NB4 (cell line): ENCODE measurements at regions not wholly inside any gene's neighbourhood (a gene's known extent, or its start where the extent isn't known, plus 50 kb on each side); places are given as distances from the start of the nearest gene placed in this dataset.

Experiments
- DNase-seq: peaks from one replicate; pipeline ENCODE4 v3.0.0; 2010; ENCODE audit warnings: low read depth
- H3K4me3 ChIP-seq: one replicate; pipeline ENCODE4 v1.5.1; 2011; ENCODE audit warnings: mild to moderate bottlenecking, low read depth, low read length, moderate library complexity
- CTCF ChIP-seq: IDR thresholded peaks from one replicate; pipeline ENCODE4 v1.5.1; 2012; ENCODE audit warnings: low read depth, low read length
- MYC ChIP-seq: IDR thresholded peaks from 2 replicates; pipeline ENCODE4 v1.6.1; 2011; ENCODE audit warnings: low read depth, low read length
- POLR2A ChIP-seq: IDR thresholded peaks from 2 replicates; pipeline ENCODE4 v1.6.1; 2011; ENCODE audit warnings: mild to moderate bottlenecking; ENCODE audit not compliant: insufficient read length; ENCODE audit errors: extremely low read depth
- TF ChIP-seq, protein P1 (sequence below): IDR thresholded peaks from 2 replicates; pipeline ENCODE4 v1.6.1; 2011; ENCODE audit warnings: low read depth, low read length

DNA sequence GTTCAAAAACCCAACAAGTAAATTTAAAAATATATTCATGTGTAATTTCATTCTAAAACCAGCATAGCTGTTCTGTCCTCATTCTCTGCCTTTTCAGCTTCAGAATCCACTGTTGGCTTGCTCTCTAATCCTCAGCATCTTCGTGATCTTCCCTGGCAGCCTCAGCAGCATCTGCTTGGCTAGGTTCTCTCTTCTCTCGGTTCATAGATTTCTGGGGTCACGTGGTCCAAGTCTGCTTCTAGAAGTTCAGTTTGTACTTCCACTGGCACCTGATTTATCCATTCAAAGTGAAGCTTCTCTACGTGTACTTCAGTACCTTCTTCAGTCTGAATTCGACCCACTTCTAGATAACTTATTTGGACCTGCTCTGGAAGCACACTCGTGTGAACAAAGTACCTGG lies 245.7 kb downstream of the EPM2A start:
- TF ChIP-seq, protein P1, sequence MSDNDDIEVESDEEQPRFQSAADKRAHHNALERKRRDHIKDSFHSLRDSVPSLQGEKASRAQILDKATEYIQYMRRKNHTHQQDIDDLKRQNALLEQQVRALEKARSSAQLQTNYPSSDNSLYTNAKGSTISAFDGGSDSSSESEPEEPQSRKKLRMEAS: no peak
- DNase-seq: no peak

DNA sequence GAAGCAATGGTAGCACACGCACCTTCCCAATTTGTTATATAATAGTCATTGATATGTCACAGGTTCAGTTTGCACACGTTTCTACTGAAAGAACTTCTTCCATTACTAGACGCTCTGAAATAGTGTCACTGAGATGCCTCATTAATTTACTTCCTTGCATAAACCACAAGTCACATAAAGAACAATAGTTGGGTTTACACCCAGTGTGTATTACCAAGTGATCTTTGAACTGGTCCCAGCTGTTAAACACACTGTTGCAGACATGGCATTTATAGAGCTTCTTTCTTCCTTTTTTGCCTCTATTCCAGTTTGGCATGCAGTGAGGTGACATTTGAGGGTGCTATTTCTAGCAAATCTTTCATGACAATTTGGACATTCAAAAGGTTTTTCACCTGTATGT lies 245.3 kb downstream of the EPM2A start:
- DNase-seq: no peak
- no peak overlapping the region for H3K4me3 ChIP-seq
- TF ChIP-seq CTCF (no peak), MYC (no peak), POLR2A (no peak)
- TF ChIP-seq, protein P1: no peak

More for the DNA sequence above, 245.7 kb downstream of the EPM2A start:
- no peak overlapping the region for H3K4me3 ChIP-seq

DNA sequence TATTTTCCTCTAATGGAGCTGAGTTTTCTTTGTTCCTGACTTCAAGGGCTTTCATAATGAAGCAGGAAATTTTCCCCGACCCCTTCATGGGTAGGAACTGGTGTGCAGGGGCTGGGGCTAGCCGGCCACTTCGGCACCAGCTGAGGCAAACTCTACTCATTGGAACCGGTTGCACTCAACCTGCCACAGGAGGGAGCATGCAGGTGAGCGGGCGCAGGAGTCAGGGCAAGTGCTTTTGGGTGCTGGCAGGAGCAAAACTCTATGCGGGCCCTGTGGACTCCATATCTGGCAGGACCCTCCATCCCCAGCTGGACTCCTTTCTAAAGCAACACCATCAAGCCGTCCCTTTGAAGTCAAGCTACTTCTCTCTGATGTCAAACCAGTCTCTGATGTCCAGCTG lies 244.2 kb downstream of the EPM2A start:
- TF ChIP-seq, protein P1: no peak
- TF ChIP-seq CTCF (no peak), MYC (no peak), POLR2A (no peak)
- DNase-seq: no peak
- H3K4me3 ChIP-seq: no peak overlapping the region

DNA sequence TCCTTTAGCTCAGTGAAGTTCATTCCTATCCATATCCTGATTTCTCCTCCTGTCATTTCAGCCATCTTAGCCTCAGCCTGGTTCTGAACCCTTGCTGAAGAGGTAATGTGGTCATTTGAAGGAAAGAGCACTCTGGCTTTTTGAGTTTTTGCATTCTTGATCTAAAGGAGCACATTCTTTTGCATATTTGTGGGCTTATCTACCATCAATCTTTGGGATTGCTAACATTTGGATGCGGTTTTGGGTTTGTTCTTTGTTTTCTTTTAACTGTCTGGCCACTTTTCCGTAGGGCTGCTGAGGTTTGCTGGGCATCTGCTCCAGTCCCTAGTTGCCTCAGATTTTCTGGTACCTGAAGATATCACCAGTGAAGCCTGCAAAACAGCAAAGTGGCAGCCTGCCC lies 238.3 kb downstream of the EPM2A start:
- TF ChIP-seq, protein P1: no peak
- TF ChIP-seq POLR2A (no peak), MYC (no peak), CTCF (no peak)
- no peak overlapping the region for H3K4me3 ChIP-seq
- no peak for DNase-seq

GRCh38 chr6:145498425-145498824 lies 236.9 kb downstream of the EPM2A start:
- no peak for TF ChIP-seq CTCF
- TF ChIP-seq MYC: no peak
- TF ChIP-seq POLR2A: no peak
- TF ChIP-seq, protein P1: no peak

DNA sequence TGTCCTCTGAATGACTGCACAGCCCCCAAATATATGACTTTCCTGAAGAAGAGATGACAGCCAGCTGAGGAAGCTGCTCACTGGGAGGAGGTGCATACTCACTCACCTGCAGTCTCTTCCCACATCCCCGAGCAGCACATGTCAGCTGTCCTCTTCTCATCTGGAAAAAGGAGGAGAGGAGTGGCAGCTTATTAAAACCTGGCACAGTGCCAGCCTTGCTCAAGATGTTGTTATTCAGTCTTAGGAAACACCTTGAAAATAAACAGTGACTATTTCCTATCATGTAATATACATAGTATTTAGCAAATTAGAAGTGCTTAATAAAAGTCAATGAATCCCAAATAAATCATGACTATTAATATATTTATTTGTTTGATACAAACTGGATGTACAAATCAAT lies 232.9 kb downstream of the EPM2A start:
- no peak for DNase-seq
- no peak overlapping the region for H3K4me3 ChIP-seq
- TF ChIP-seq MYC: no peak
- TF ChIP-seq CTCF: no peak
- no peak for TF ChIP-seq POLR2A
- TF ChIP-seq, protein P1: no peak

More at GRCh38 chr6:145498425-145498824, 236.9 kb downstream of the EPM2A start:
- no peak for DNase-seq
- no peak overlapping the region for H3K4me3 ChIP-seq
